ENCODE measurements at regions not wholly inside any gene's neighbourhood (a gene's known extent, or its start where the extent isn't known, plus 50 kb on each side); places are given as distances from the start of the nearest gene placed in this dataset.

GRCh38 chr2:60028849-60029565 is 524.4 kb downstream of the BCL11A start:
- no peak overlapping the region for H3K27ac Mint-ChIP-seq

More at GRCh38 chr2:60028849-60029565, 524.4 kb downstream of the BCL11A start:
- no peak overlapping the region for H3K9ac ChIP-seq (ENCODE audit: low read length)
- no peaks in the 10 kb centered on the region for H3K27me3 Mint-ChIP-seq
- no peak for TF ChIP-seq CTCF (IDR thresholded peaks at IDR 0.05)
- TF ChIP-seq EZH2 (IDR thresholded peaks at IDR 0.05; ENCODE audit: borderline replicate concordance, insufficient read depth, low read depth, low read length, poor library complexity, severe bottlenecking) = no peak
- H3K27ac ChIP-seq (ENCODE audit: low read length in 2 of 2) = no peak overlapping the region
- H3K4me3 ChIP-seq (ENCODE audit: control extremely low read depth in 1 of 5, extremely low read depth in 1 of 5, insufficient read depth in 1 of 5, low read depth in 2 of 5, low read length in 4 of 5) = no peak overlapping the region
- H3K4me2 ChIP-seq (replicated peaks; ENCODE audit: low read depth, low read length, poor library complexity, severe bottlenecking) = no peak overlapping the region
- H3K27me3 ChIP-seq (replicated peaks in 1 of 4; ENCODE audit: control extremely low read depth in 1 of 4, control insufficient read depth in 3 of 4, insufficient read depth in 4 of 4, low read length in 3 of 4) = no peaks in the 10 kb centered on the region
- peaks cover 4 to 25% (median 4%) of the 10 kb centered on the region in 3 donors for H3K9me3 ChIP-seq (ENCODE audit: control extremely low read depth in 1 of 3, control insufficient read depth in 2 of 3, insufficient read depth in 1 of 3, low read length in 2 of 3)
- intact Hi-C loops (cut with micrococcal nuclease) = no loop called here
- no peaks in the 10 kb centered on the region for H3K79me2 ChIP-seq (ENCODE audit: control insufficient read depth, insufficient read depth, low read length)
- peaks cover 6% of the 10 kb centered on the region for H3K4me1 Mint-ChIP-seq
- ATAC-seq (ENCODE audit: low read depth) (no peak), DNase-seq (no peak)
- no peaks in the 10 kb centered on the region for H4K20me1 ChIP-seq (ENCODE audit: control insufficient read depth, insufficient read depth, low read length, poor library complexity, severe bottlenecking)
- no peaks in the 10 kb centered on the region for H3K36me3 ChIP-seq (replicated peaks in 1 of 2; ENCODE audit: control extremely low read depth in 1 of 2, control insufficient read depth in 1 of 2, extremely low read depth in 1 of 2, insufficient read depth in 2 of 2, low read length in 1 of 2)
- peaks cover 8% of the 10 kb centered on the region for H3K9me3 Mint-ChIP-seq (ENCODE audit: insufficient read depth)
- CTCF ChIA-PET = no interaction called here
- POLR2A ChIA-PET = no interaction called here
- 100% methylated on average over 1 of the region's 3 CpGs for WGBS (ENCODE audit: insufficient coverage)
- no peak overlapping the region for H3K4me3 Mint-ChIP-seq
- H3K4me1 ChIP-seq (ENCODE audit: control insufficient read depth in 2 of 2, insufficient read depth in 2 of 2, low read length in 2 of 2) = peaks cover under 1 to 3% of the 10 kb centered on the region in 2 donors
- no peak overlapping the region for H2AFZ ChIP-seq (ENCODE audit: insufficient read depth, low read depth, low read length, poor library complexity, severe bottlenecking)
